Activated CD4-positive, alpha-beta T cell treated with anti-CD3 and anti-CD28 coated beads, Interleukin-2, amount 10 ng/mL, durations not matched to agents 24 days and 14 days (primary cell): ENCODE measurements at regions not wholly inside any gene's neighbourhood (a gene's known extent, or its start where the extent isn't known, plus 50 kb on each side); places are given as distances from the start of the nearest gene placed in this dataset.
"Not testable (repeated sequence)": the region's sequence is repeated elsewhere in the genome, so short reads cannot be mapped to it uniquely, and the experiment has no call there.

ENCODE experiments used
- DNase-seq: peaks from one replicate; pipeline ENCODE4 v3.0.0; 2022
- H3K27ac Mint-ChIP-seq: one replicate; pipeline ENCODE4 v1.8.0; 2022; ENCODE audit warnings: mild to moderate bottlenecking, mixed read lengths
- H3K27me3 Mint-ChIP-seq: one replicate; pipeline ENCODE4 v1.8.0; 2022; ENCODE audit warnings: mixed read lengths
- H3K36me3 Mint-ChIP-seq: one replicate; pipeline ENCODE4 v1.8.0; 2022; ENCODE audit warnings: low read depth, mild to moderate bottlenecking, mixed read lengths
- H3K4me1 Mint-ChIP-seq: one replicate; pipeline ENCODE4 v1.8.0; 2021; ENCODE audit warnings: mixed read lengths
- H3K4me3 Mint-ChIP-seq: one replicate; pipeline ENCODE4 v1.8.0; 2022; ENCODE audit warnings: mild to moderate bottlenecking, moderate library complexity, mixed read lengths
- H3K9me3 Mint-ChIP-seq: one replicate; pipeline ENCODE4 v1.8.0; 2021; ENCODE audit warnings: mixed read lengths
- intact Hi-C: fragments of 100-400 bp; cut with micrococcal nuclease; formaldehyde crosslinking; loops from one replicate; pipeline ENCODE4 v1.15.1; 2023

- H3K27ac Mint-ChIP-seq: no peak overlapping the region
- no peak for DNase-seq
- H3K4me3 Mint-ChIP-seq: no peak overlapping the region
- intact Hi-C loops: no loop called here
- no peaks in the 10 kb centered on the region for H3K4me1 Mint-ChIP-seq
- H3K36me3 Mint-ChIP-seq: no peaks in the 10 kb centered on the region
- H3K27me3 Mint-ChIP-seq: no peaks in the 10 kb centered on the region
- H3K9me3 Mint-ChIP-seq: peaks cover 13% of the 10 kb centered on the region
Observed at GRCh38 chr17:54608634-54609155, 292.0 kb upstream of the TOM1L1 start.

GRCh38 chr17:54620399-54620978, 280.2 kb upstream of the TOM1L1 start:
- no peaks in the 10 kb centered on the region for H3K27me3 Mint-ChIP-seq
- intact Hi-C loops: no loop called here
- H3K4me3 Mint-ChIP-seq: no peak overlapping the region
- H3K9me3 Mint-ChIP-seq: peaks cover 3% of the 10 kb centered on the region
- H3K36me3 Mint-ChIP-seq: no peaks in the 10 kb centered on the region
- H3K4me1 Mint-ChIP-seq: no peaks in the 10 kb centered on the region
- no peak overlapping the region for H3K27ac Mint-ChIP-seq
- no peak for DNase-seq

- no peaks in the 10 kb centered on the region for H3K27me3 Mint-ChIP-seq
- no peaks in the 10 kb centered on the region for H3K4me1 Mint-ChIP-seq
- H3K9me3 Mint-ChIP-seq: no peaks in the 10 kb centered on the region
- DNase-seq: no peak
- intact Hi-C loops: no loop called here
- H3K4me3 Mint-ChIP-seq: no peak overlapping the region
- no peak overlapping the region for H3K27ac Mint-ChIP-seq
- H3K36me3 Mint-ChIP-seq: no peaks in the 10 kb centered on the region
Observed at GRCh38 chr17:54623746-54624145, 276.9 kb upstream of the TOM1L1 start.

- intact Hi-C loops: no loop called here
- H3K27ac Mint-ChIP-seq: no peak overlapping the region
- no peaks in the 10 kb centered on the region for H3K27me3 Mint-ChIP-seq
Observed at GRCh38 chr17:54626146-54626703, 274.4 kb upstream of the TOM1L1 start.

GRCh38 chr17:54639426-54639825, 261.2 kb upstream of the TOM1L1 start:
- H3K4me1 Mint-ChIP-seq, H3K27ac Mint-ChIP-seq, H3K36me3 Mint-ChIP-seq, DNase-seq, intact Hi-C loops, H3K27me3 Mint-ChIP-seq, H3K9me3 Mint-ChIP-seq, H3K4me3 Mint-ChIP-seq: not testable (repeated sequence)

More at GRCh38 chr17:54626146-54626703, 274.4 kb upstream of the TOM1L1 start:
- H3K36me3 Mint-ChIP-seq: no peaks in the 10 kb centered on the region
- no peak overlapping the region for H3K4me3 Mint-ChIP-seq
- H3K9me3 Mint-ChIP-seq: peaks cover 4% of the 10 kb centered on the region
- H3K4me1 Mint-ChIP-seq: no peaks in the 10 kb centered on the region
- DNase-seq: no peak

- Mint-ChIP-seq H3K27ac (no peak overlapping the region), H3K36me3 (no peaks in the 10 kb centered on the region), H3K9me3 (peaks cover 14% of the 10 kb centered on the region), H3K4me1 (no peaks in the 10 kb centered on the region), H3K27me3 (no peaks in the 10 kb centered on the region), H3K4me3 (no peak overlapping the region)
- intact Hi-C loops: no loop called here
- DNase-seq: no peak
Observed at GRCh38 chr17:54662978-54663876, 237.4 kb upstream of the TOM1L1 start.

GRCh38 chr17:54666559-54666958, 234.1 kb upstream of the TOM1L1 start:
- Mint-ChIP-seq H3K27me3 (no peaks in the 10 kb centered on the region), H3K4me1 (no peaks in the 10 kb centered on the region), H3K27ac (no peak overlapping the region), H3K4me3 (no peak overlapping the region), H3K36me3 (no peaks in the 10 kb centered on the region), H3K9me3 (peaks cover 7% of the 10 kb centered on the region)
- intact Hi-C loops: no loop called here
- DNase-seq: no peak

- Mint-ChIP-seq H3K36me3 (no peaks in the 10 kb centered on the region), H3K9me3 (peaks cover 9% of the 10 kb centered on the region), H3K4me1 (no peaks in the 10 kb centered on the region), H3K27ac (no peak overlapping the region), H3K27me3 (no peaks in the 10 kb centered on the region), H3K4me3 (no peak overlapping the region)
- intact Hi-C loops: no loop called here
- DNase-seq: no peak
Observed at GRCh38 chr17:54678158-54678557, 222.5 kb upstream of the TOM1L1 start.

- H3K27me3 Mint-ChIP-seq: no peaks in the 10 kb centered on the region
- no peaks in the 10 kb centered on the region for H3K4me1 Mint-ChIP-seq
- intact Hi-C loops: no loop called here
- no peaks in the 10 kb centered on the region for H3K36me3 Mint-ChIP-seq
- no peak for DNase-seq
- no peak overlapping the region for H3K27ac Mint-ChIP-seq
- H3K4me3 Mint-ChIP-seq: no peak overlapping the region
- peaks cover 5% of the 10 kb centered on the region for H3K9me3 Mint-ChIP-seq
Observed at GRCh38 chr17:54680410-54680809, 220.2 kb upstream of the TOM1L1 start.

GRCh38 chr17:54694287-54694887, 206.3 kb upstream of the TOM1L1 start:
- intact Hi-C loops: no loop called here
- no peaks in the 10 kb centered on the region for H3K27me3 Mint-ChIP-seq
- no peaks in the 10 kb centered on the region for H3K36me3 Mint-ChIP-seq
- DNase-seq: no peak
- no peak overlapping the region for H3K27ac Mint-ChIP-seq
- H3K9me3 Mint-ChIP-seq: peaks cover 6% of the 10 kb centered on the region
- no peaks in the 10 kb centered on the region for H3K4me1 Mint-ChIP-seq
- no peak overlapping the region for H3K4me3 Mint-ChIP-seq

- H3K36me3 Mint-ChIP-seq, H3K4me1 Mint-ChIP-seq, H3K9me3 Mint-ChIP-seq, H3K4me3 Mint-ChIP-seq, DNase-seq, intact Hi-C loops, H3K27me3 Mint-ChIP-seq, H3K27ac Mint-ChIP-seq: not testable (repeated sequence)
Observed at GRCh38 chr17:54712798-54713197, 187.9 kb upstream of the TOM1L1 start.

- Mint-ChIP-seq H3K4me3 (no peak overlapping the region), H3K4me1 (no peaks in the 10 kb centered on the region), H3K36me3 (no peaks in the 10 kb centered on the region), H3K9me3 (no peaks in the 10 kb centered on the region), H3K27me3 (no peaks in the 10 kb centered on the region), H3K27ac (no peak overlapping the region)
- intact Hi-C loops: no loop called here
- DNase-seq: no peak
Observed at GRCh38 chr17:54718286-54718685, 182.4 kb upstream of the TOM1L1 start.

- Mint-ChIP-seq H3K4me1 (no peaks in the 10 kb centered on the region), H3K36me3 (no peaks in the 10 kb centered on the region), H3K4me3 (no peak overlapping the region), H3K27ac (no peak overlapping the region), H3K9me3 (peaks cover 17% of the 10 kb centered on the region), H3K27me3 (no peaks in the 10 kb centered on the region)
- intact Hi-C loops: no loop called here
- DNase-seq: no peak
Observed at GRCh38 chr17:54727624-54728023, 173.0 kb upstream of the TOM1L1 start.

GRCh38 chr17:54736573-54736972, 164.1 kb upstream of the TOM1L1 start:
- H3K36me3 Mint-ChIP-seq: no peaks in the 10 kb centered on the region

More at GRCh38 chr17:54736573-54736972, 164.1 kb upstream of the TOM1L1 start:
- Mint-ChIP-seq H3K4me3 (no peak overlapping the region), H3K4me1 (no peaks in the 10 kb centered on the region), H3K27ac (no peak overlapping the region), H3K9me3 (peaks cover 16% of the 10 kb centered on the region), H3K27me3 (no peaks in the 10 kb centered on the region)
- intact Hi-C loops: no loop called here
- DNase-seq: no peak
